NB4 (cell line): ENCODE measurements at regions not wholly inside any gene's neighbourhood (a gene's known extent, or its start where the extent isn't known, plus 50 kb on each side); places are given as distances from the start of the nearest gene placed in this dataset.

Experiments used
- DNase-seq: peaks from one replicate; pipeline ENCODE4 v3.0.0; 2010; ENCODE audit warnings: low read depth
- H3K4me3 ChIP-seq: one replicate; pipeline ENCODE4 v1.5.1; 2011; ENCODE audit warnings: mild to moderate bottlenecking, low read depth, low read length, moderate library complexity
- MAX ChIP-seq: IDR thresholded peaks from 2 replicates; pipeline ENCODE4 v1.6.1; 2011; ENCODE audit warnings: low read depth, low read length
- MYC ChIP-seq: IDR thresholded peaks from 2 replicates; pipeline ENCODE4 v1.6.1; 2011; ENCODE audit warnings: low read depth, low read length
- POLR2A ChIP-seq: IDR thresholded peaks from 2 replicates; pipeline ENCODE4 v1.6.1; 2011; ENCODE audit warnings: mild to moderate bottlenecking; ENCODE audit not compliant: insufficient read length; ENCODE audit errors: extremely low read depth
- TF ChIP-seq, protein P1 (sequence below): IDR thresholded peaks from one replicate; pipeline ENCODE4 v1.5.1; 2012; ENCODE audit warnings: low read depth, low read length

GRCh38 chr11:92349486-92350156 lies 125.0 kb downstream of the FAT3 start:
- TF ChIP-seq MYC = no peak
- no peak for TF ChIP-seq POLR2A
- TF ChIP-seq, protein P1, sequence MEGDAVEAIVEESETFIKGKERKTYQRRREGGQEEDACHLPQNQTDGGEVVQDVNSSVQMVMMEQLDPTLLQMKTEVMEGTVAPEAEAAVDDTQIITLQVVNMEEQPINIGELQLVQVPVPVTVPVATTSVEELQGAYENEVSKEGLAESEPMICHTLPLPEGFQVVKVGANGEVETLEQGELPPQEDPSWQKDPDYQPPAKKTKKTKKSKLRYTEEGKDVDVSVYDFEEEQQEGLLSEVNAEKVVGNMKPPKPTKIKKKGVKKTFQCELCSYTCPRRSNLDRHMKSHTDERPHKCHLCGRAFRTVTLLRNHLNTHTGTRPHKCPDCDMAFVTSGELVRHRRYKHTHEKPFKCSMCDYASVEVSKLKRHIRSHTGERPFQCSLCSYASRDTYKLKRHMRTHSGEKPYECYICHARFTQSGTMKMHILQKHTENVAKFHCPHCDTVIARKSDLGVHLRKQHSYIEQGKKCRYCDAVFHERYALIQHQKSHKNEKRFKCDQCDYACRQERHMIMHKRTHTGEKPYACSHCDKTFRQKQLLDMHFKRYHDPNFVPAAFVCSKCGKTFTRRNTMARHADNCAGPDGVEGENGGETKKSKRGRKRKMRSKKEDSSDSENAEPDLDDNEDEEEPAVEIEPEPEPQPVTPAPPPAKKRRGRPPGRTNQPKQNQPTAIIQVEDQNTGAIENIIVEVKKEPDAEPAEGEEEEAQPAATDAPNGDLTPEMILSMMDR = no peak
- TF ChIP-seq MAX = no peak
- no peak for DNase-seq
- H3K4me3 ChIP-seq = no peak overlapping the region

GRCh38 chr11:92357344-92357743 lies 132.7 kb downstream of the FAT3 start:
- no peak for DNase-seq
- TF ChIP-seq, protein P1 = no peak
- TF ChIP-seq MAX (no peak), POLR2A (no peak), MYC (no peak)
- no peak overlapping the region for H3K4me3 ChIP-seq

GRCh38 chr11:92357841-92358240 lies 133.2 kb downstream of the FAT3 start:
- no peak for TF ChIP-seq POLR2A
- no peak for TF ChIP-seq MAX
- TF ChIP-seq, protein P1 = no peak
- no peak for TF ChIP-seq MYC
- no peak overlapping the region for H3K4me3 ChIP-seq
- DNase-seq = no peak

DNA sequence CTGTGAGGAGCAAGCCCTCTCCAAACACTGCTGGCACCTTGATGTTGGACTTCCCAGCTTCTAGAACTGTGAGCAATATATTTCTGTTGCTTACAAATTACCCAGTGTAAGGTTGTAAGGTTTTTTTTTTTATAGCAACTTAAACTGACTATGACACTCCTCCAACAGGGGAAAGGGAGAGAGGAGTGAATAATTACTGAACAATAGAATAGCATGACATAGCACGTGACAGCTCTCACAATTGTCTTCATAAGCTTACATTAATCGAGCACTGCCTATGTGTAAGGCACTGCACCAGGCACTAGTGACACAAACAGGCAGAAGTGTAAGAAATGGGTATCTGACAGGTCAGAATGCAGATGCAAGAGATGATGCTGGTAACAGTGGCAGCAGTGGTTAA lies 136.9 kb downstream of the FAT3 start:
- H3K4me3 ChIP-seq = no peak overlapping the region
- DNase-seq = no peak
- TF ChIP-seq, protein P1 = no peak
- TF ChIP-seq MAX (no peak), MYC (no peak), POLR2A (no peak)

GRCh38 chr11:92362989-92363388 lies 138.4 kb downstream of the FAT3 start:
- no peak for DNase-seq
- TF ChIP-seq POLR2A (no peak), MAX (no peak), MYC (no peak)
- TF ChIP-seq, protein P1 = no peak
- no peak overlapping the region for H3K4me3 ChIP-seq
